ENCODE measurements at regions not wholly inside any gene's neighbourhood (a gene's known extent, or its start where the extent isn't known, plus 50 kb on each side); places are given as distances from the start of the nearest gene placed in this dataset.

GRCh38 chr3:194866236-194866635 lies 180.6 kb downstream of the FAM43A start:
- DNase-seq, result no peak
- H3K9me3 ChIP-seq (ENCODE audit: control extremely low read depth in 1 of 3, control insufficient read depth in 2 of 3, insufficient read depth in 1 of 3, low read length in 2 of 3), result peaks cover 0 to 6% (median 0%) of the 10 kb centered on the region in 3 donors
- H2AFZ ChIP-seq (ENCODE audit: insufficient read depth, low read depth, low read length, poor library complexity, severe bottlenecking), result no peak overlapping the region
- no peak overlapping the region for H3K9ac ChIP-seq (ENCODE audit: low read length)
- H3K4me3 ChIP-seq (ENCODE audit: control extremely low read depth in 1 of 5, extremely low read depth in 1 of 5, insufficient read depth in 1 of 5, low read depth in 2 of 5, low read length in 4 of 5), result no peak overlapping the region
- H3K27ac ChIP-seq (ENCODE audit: low read length in 2 of 2), result no peak overlapping the region
- TF ChIP-seq CTCF (IDR thresholded peaks at IDR 0.05), result no peak
- TF ChIP-seq EZH2 (IDR thresholded peaks at IDR 0.05; ENCODE audit: borderline replicate concordance, insufficient read depth, low read depth, low read length, poor library complexity, severe bottlenecking), result no peak
- CTCF ChIA-PET, result no interaction called here
- no peaks in the 10 kb centered on the region for H3K27me3 ChIP-seq (replicated peaks in 1 of 4; ENCODE audit: control extremely low read depth in 1 of 4, control insufficient read depth in 3 of 4, insufficient read depth in 4 of 4, low read length in 3 of 4)
- no peaks in the 10 kb centered on the region for H4K20me1 ChIP-seq (ENCODE audit: control insufficient read depth, insufficient read depth, low read length, poor library complexity, severe bottlenecking)
- Mint-ChIP-seq H3K9me3 (ENCODE audit: insufficient read depth) (no peaks in the 10 kb centered on the region), H3K27me3 (peaks cover 16% of the 10 kb centered on the region), H3K4me3 (no peak overlapping the region), H3K27ac (no peak overlapping the region), H3K4me1 (peaks cover 9% of the 10 kb centered on the region)
- no peaks in the 10 kb centered on the region for H3K79me2 ChIP-seq (ENCODE audit: control insufficient read depth, insufficient read depth, low read length)
- H3K4me2 ChIP-seq (replicated peaks; ENCODE audit: low read depth, low read length, poor library complexity, severe bottlenecking), result no peak overlapping the region
- H3K36me3 ChIP-seq (replicated peaks in 1 of 2; ENCODE audit: control extremely low read depth in 1 of 2, control insufficient read depth in 1 of 2, extremely low read depth in 1 of 2, insufficient read depth in 2 of 2, low read length in 1 of 2), result no peaks in the 10 kb centered on the region
- peaks cover 0 to 7% of the 10 kb centered on the region in 2 donors for H3K4me1 ChIP-seq (ENCODE audit: control insufficient read depth in 2 of 2, insufficient read depth in 2 of 2, low read length in 2 of 2)
- no peak for ATAC-seq (ENCODE audit: low read depth)
- POLR2A ChIA-PET, result no interaction called here
- intact Hi-C loops (cut with micrococcal nuclease), result no loop called here
- no CpG with 5 or more reads among the region's 4 CpGs for WGBS (ENCODE audit: insufficient coverage)

- no peak for DNase-seq
- Mint-ChIP-seq H3K9me3 (ENCODE audit: insufficient read depth) (no peaks in the 10 kb centered on the region), H3K4me3 (no peak overlapping the region), H3K27ac (no peak overlapping the region), H3K27me3 (peaks cover 16% of the 10 kb centered on the region), H3K4me1 (peaks cover 13% of the 10 kb centered on the region)
- Histone ChIP-seq H3K9ac (ENCODE audit: low read length) (no peak overlapping the region), H3K9me3 (ENCODE audit: control extremely low read depth in 1 of 3, control insufficient read depth in 2 of 3, insufficient read depth in 1 of 3, low read length in 2 of 3) (peaks cover 0 to 6% (median 0%) of the 10 kb centered on the region in 3 donors), H3K27ac (ENCODE audit: low read length in 2 of 2) (no peak overlapping the region), H3K4me2 (replicated peaks; ENCODE audit: low read depth, low read length, poor library complexity, severe bottlenecking) (no peak overlapping the region), H3K27me3 (replicated peaks in 1 of 4; ENCODE audit: control extremely low read depth in 1 of 4, control insufficient read depth in 3 of 4, insufficient read depth in 4 of 4, low read length in 3 of 4) (no peaks in the 10 kb centered on the region), H3K4me1 (ENCODE audit: control insufficient read depth in 2 of 2, insufficient read depth in 2 of 2, low read length in 2 of 2) (peaks cover 11 to 15% of the 10 kb centered on the region in 2 donors), H3K79me2 (ENCODE audit: control insufficient read depth, insufficient read depth, low read length) (no peaks in the 10 kb centered on the region), H3K36me3 (replicated peaks in 1 of 2; ENCODE audit: control extremely low read depth in 1 of 2, control insufficient read depth in 1 of 2, extremely low read depth in 1 of 2, insufficient read depth in 2 of 2, low read length in 1 of 2) (no peaks in the 10 kb centered on the region), H4K20me1 (ENCODE audit: control insufficient read depth, insufficient read depth, low read length, poor library complexity, severe bottlenecking) (no peaks in the 10 kb centered on the region), H3K4me3 (ENCODE audit: control extremely low read depth in 1 of 5, extremely low read depth in 1 of 5, insufficient read depth in 1 of 5, low read depth in 2 of 5, low read length in 4 of 5) (no peak overlapping the region), H2AFZ (ENCODE audit: insufficient read depth, low read depth, low read length, poor library complexity, severe bottlenecking) (no peak overlapping the region)
- ChIA-PET CTCF (no interaction called here), POLR2A (no interaction called here)
- no peak for ATAC-seq (ENCODE audit: low read depth)
- no peak for TF ChIP-seq CTCF (IDR thresholded peaks at IDR 0.05)
- no peak for TF ChIP-seq EZH2 (IDR thresholded peaks at IDR 0.05; ENCODE audit: borderline replicate concordance, insufficient read depth, low read depth, low read length, poor library complexity, severe bottlenecking)
- 58% methylated on average over 2 of the region's 13 CpGs for WGBS (ENCODE audit: insufficient coverage)
- intact Hi-C loops (cut with micrococcal nuclease), result no loop called here
Measured at GRCh38 chr3:194867270-194867983, 181.7 kb downstream of the FAM43A start.

Data from B cell (primary cell).